ENCODE measurements at regions not wholly inside any gene's neighbourhood (a gene's known extent, or its start where the extent isn't known, plus 50 kb on each side); places are given as distances from the start of the nearest gene placed in this dataset.
A peak's percentile ranks its signal among the peaks of the same experiment; 100 is the strongest.
"Not testable (repeated sequence)": the region's sequence is repeated elsewhere in the genome, so short reads cannot be mapped to it uniquely, and the experiment has no call there.

DNA sequence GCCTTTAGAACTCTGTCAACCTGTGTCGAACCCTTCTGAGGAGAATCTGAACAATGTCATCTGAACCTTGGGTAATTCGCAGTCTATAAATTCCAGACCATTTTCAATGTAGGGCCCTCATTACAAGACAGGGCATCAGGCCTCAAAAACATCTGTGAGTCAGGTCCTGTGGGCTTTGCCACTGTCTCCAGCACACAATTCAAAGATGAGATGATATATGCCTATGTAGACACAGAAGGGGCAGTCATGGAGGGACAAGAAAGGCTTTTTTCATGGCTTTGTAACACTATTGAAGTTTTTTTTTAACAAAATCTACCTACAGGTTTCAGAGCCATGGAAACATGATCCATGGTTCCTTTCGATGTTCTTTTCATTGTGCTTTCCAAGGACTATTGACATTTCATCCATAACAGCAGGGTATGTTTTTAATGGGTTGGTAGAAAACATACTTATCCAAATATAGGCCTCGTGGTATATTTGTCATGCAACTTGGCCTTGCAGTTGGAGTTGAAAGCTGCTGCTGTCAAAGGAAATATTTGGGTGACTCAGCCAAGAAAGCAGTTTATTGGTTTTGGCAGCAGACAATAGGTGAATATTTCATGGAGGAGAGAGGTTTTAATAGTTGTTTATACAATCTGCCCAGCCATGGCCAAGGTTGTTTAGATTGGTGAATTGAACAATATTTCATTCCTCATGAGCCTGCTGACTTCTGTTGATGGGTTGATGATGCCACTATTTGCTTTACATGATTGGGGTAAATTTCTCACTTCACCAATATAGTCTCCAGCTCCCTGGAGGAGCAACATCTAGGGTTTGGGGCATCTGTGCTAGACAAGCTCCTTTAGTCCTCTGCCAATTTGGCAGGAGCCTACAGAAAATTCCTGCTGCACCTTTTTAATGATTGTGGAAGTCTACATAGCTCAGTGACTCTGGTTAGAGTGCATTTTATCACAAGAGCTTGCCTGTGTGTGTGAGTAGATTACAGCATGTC is 158.4 kb upstream of the TMEM72 start:
- DNase-seq = no peak

DNA sequence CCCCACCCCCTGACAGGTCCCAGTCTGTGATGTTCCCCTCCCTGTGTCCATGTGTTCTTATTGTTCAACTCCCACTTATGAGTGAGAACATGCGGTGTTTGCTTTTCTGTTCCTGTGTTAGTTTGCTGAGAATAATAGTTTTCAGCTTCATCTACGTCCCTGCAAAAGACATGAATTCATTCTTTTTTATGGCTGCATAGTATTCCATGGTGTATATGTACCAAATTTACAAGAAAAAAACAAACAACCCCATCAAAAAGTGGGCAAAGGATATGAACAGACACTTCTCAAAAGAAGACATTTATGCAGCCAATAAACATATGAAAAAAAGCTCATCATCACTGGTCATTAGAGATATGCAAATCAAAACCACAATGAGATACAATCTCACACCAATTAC is 156.8 kb upstream of the TMEM72 start:
- not testable (repeated sequence) for DNase-seq

DNA sequence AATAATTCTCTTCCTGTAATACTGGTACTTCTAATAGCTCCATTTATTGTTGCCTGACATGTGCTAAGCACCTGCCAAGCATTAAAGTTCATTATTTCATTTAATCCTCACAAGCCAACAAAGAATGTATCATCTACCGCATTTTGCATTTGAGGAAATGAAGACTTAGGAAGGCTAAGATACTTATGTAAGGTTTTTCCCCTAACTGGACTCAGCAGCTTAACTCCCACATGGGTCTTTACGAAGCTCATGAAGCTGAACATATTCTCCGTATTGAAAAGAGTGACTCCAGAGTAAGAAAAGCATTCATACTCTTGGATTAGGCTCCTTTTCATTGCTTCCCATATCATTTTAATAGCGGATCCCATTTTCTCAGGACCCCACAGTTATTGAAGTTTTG is 155.7 kb upstream of the TMEM72 start:
- peak in 1 of 3 donors; percentile 1 for DNase-seq

DNA sequence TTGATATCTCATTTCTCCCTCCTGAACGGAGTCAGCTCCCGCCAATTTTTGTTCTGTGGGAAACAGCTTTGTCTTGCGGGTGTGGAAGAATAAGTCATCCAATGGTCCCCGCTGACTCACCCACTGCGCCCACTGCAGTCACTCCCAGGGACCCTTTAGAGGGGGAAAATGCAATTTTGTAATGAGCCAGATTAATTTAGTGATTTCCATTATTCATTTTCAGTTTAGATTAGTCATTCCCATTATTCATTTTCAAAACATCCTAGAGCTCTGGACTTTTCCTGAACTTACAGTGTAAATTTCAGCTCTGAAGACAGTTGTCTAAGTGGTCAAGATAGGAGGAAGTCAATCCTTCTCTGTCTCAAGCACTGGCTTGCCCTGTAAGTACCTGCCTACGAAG is 154.9 kb upstream of the TMEM72 start:
- peak in 2 of 3 donors; percentile 6 to 20 for DNase-seq

DNA sequence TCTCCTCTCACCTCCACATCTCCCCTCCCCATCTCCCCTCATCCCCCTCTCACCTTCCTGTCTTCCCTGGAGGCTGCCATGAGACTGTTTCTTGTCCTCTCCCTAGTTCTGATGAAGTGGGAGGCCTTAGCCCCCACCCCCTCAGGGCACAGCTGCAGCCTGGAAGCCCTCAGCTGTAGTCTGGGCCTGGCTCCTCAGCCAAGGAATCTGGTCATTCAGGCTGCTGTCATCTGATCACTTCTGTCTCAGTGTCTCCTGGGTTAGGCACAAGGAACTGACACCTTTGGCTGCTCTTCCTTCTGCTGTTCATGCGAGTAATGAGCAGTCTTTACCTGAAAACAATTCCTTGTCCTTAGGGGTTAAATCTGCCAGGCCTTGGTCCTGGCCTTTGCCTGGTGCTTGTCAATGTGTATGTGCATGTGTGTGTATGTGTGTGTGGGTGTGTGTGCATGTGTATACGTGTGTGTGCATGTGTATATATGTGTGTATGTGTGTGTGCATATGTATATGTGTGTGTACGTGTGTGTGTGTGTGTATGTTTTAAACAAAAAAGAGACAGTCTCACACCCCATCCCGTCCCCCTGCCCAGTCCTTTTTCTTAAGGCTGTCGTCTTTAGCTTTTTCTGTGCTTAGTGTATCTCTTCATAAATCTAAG is 153.5 kb upstream of the TMEM72 start:
- no peak for DNase-seq

DNA sequence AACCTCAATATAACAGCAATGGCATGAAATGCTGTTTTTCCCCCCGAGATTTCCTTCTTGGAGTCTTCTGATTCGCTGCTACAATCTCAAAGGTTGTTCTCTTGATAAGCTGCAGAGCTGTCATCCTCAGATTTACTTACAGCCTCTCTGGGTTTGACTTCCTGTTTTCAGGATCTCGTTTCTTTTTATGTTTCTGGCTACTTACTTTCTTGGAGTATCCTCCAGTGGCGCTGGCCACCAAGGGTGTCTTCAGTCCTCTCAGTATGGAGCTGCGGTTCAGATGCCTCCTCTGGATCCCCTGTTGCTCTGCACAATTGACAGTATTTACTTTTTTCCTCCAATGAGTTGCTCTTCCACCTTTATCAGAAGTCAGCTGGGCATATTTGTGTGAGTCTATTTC is 152.0 kb upstream of the TMEM72 start:
- DNase-seq = peak in 1 of 3 donors; percentile 3

DNA sequence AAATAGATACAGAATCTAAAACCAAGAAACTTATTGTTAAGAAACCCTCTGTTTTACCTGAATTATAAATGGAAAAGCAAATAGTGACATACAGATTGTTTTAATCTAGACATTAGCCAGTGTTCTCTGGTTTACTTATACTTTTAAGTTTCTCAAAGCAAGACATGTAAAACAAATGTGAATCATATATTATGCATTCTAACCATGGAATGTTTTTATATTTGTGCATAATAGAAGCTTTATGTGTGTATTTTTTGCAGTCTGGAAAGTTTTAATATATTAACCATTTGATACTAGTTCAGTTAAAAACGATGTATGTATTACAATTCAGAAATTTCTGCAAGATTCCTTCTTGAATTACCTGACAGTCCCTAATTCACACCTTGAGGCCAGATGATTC is 150.6 kb upstream of the TMEM72 start:
- no peak for DNase-seq

DNA sequence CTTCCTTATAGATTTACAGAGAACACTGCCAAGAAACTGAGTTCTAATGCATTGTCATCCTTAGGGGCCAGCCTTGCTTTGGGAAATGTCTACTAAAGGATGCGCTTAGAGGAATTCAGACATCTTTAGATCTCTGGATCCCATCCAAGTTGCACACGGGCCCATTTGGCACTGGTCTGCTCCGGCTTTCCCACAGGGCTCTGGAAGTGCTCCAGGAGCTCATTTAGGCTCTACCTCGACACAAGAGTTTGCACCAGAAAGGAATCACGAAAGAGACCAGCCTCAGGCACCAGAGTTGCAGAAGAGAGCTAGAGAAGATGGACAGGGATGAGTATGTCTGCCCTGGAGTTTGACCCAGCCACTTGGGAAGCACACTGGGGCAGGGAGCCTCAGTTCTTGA is 150.1 kb upstream of the TMEM72 start:
- DNase-seq = no peak

DNA sequence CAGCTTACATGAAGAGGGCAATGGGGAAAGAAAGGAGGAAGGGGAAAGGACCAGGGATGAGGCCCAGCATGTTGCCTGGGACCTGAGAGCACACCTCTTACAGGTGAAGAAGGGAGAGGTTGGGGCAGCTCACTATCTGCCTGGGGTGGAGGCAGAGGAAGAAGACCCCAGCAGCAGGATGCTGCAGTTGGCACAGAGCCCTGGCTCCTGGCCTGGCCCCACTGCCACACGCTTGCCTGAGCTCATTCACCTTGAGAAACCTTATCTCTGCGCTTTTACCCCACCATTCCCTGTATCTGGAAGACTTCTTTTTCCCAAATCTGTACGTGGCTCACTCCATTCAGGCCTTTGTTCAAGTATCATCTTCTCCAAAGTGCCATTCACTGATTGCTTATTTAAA is 147.8 kb upstream of the TMEM72 start:
- no peak for DNase-seq

DNA sequence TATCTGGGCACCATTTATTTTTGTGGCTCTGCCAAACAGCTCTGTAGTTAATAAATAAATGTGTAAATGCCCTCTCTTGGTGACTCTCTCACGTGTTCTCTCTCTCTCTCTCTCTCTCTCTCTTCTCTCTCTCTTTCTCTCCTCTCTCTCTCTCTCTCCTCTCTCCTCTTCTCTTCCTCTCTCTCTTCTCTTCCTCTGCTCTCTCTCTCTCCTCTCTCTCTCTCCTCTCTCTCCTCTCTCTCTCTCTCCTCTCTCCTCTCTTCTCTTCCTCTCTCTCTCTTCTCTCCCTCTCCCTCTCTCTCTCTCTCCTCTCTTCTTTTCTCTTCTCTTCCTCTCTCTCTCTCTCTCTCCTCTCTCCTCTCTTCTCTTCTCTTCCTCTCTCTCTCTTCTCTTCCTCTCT is 145.8 kb upstream of the TMEM72 start:
- DNase-seq = no peak

DNA sequence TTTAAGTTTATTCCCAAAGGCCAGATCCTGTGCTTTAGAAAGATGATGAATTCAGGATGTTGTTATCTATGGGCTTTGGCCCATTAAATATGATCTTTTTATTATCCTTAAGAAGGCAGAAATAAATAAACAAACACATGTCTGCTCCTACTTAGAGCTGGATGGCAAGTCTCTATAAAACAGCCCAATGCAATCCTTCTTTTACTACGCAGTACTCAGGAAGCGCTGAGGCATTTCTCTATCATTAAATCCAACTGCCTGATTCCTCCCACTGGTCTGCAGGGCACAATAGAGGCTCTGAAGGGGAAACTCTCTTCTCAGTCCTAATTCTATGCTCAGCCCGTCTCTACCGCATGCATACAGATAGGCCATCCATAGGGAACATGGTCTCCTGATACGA is 144.5 kb upstream of the TMEM72 start:
- DNase-seq = no peak

DNA sequence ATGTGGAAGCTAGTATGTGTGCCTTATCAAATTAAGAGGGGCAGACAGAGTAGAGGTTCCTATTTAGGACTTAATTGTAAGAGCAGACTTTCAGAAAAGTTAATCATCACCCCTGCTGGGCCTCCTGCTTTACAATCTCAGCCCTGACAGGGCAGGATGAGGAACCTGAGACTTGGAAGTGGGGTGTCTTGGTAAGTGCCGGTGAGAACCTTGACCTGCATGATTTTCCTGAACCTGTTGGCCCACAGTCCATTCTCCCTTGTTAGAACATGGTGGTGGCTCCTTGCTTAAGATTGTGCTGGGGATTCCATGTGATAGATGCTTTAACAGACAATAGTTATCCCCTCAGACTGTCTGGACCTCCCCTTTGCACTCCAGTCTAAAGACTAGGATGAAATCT is 141.7 kb upstream of the TMEM72 start:
- DNase-seq = no peak

DNA sequence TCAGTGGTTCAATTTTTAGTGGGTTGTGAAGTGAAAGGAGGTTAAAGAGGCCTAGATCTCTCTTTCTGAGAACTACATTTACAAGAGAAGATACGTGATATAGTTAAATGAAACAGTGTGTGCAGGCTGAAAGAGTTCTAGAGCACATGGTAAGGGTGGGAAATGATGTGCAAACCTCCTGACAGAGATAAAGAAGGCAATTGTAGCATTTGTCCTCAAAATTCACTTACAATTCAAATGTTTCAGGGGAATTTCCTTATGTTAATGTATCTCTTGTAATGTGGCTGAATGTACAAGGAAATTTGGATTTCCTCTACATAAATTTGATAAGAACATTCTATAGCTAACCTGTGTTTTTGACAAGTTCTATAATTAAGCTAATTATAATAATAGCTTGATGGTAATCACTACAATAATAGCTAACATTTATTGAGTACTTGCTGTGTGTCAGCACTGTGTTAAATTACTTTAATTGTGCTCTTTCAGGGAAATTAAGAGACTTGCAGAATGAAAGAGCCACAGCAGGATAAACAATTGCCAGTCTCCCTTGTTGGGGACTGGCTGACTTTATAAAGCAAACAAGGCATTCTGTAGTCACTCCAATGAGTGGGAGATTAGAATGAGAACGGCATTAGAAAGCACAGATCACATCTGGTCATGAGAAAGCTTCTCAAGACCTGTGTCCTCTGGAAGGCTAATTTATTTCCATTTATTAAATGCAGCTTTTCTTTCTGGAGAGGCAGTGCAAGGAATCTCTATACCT is 139.7 kb upstream of the TMEM72 start:
- DNase-seq = no peak

DNA sequence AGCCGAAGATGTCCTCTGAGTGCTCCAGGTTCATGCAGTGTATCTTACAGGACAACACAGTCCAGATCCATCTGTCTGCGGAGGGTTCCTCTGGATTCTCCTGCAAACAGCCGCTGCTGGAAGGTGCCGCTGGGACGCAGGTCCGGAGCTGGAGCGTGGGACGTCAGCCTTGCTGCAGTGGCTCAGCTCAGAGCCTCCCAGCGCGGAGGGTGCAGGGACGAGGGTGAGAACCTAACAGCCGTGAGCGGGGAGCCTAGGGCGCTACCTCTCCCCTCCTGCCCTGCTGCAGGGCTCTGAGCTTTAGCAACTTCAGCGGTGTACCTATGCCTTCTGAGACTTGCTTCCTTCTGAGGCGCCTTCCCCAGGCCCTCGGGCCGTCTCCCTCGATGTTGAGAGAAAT is 137.6 kb upstream of the TMEM72 start:
- DNase-seq = no peak

DNA sequence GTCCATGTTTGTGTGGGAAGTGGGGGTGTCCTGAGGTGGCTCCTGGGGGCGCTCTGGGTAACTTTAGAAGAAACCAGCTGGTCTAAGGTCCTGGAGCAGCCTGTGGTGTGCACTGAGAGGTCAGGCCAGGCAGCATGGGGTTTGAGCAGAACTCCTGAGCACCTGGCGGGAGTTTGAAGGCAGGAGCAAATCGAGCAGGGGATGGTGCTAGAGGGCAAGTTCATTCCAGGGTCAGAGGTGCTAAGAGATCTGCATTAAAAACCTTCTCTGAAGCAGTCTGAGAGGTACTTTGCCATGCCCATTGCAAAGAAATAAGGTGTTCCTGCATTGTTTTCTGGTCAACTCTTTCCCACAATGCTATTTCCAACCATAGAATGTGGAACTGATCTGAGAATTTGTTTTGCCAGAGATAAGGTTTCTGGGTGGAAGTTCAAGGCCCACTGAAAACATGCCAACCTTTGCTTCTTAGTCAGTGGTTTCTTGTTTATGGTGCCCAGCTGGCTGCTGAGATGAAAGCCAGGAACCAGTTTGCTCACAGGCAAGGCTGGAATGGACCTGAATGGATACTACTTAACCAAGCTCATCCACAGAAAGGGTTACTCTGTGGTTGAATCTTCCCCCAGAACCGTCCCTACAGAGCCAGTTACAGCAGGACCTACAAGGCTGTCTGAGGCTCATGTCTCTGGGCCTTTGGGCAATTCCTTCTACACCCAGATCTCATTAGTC is 136.3 kb upstream of the TMEM72 start:
- DNase-seq = no peak

DNA sequence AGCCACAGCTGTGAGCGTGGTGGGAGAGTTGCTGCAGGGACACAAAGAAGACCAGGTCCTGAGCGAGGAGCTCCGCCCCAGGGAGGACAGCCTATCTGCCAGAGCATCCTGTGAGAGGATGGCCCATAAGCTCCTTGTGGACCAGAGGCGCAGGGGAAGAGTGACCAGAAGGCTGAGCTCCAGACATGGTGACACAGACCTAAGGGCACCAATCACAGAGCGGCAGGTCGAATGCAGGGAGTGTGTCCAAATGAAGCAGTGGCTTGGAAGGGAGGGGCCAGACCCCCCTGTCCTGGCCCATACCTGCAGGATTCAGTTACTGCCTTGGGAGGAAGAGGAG is 135.8 kb upstream of the TMEM72 start:
- no peak for DNase-seq

DNA sequence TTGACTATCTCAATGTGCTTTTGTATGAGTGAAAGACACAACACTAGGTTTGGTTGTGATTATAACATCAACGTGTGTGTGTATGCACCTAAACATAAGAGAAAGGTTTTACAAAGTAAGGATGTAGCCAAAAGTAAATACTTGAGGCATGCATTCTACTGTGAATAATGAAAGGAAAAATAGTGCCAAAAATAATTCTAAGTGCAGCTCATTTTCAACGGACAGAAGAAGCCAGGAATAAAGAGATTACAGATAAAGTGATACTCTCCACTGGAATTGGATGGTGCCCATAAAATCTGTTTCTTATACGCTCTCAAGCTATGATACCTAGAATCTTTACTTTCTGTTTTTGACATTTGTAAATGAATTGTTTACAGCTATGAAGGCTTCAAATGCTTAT is 135.0 kb upstream of the TMEM72 start:
- DNase-seq = no peak

DNA sequence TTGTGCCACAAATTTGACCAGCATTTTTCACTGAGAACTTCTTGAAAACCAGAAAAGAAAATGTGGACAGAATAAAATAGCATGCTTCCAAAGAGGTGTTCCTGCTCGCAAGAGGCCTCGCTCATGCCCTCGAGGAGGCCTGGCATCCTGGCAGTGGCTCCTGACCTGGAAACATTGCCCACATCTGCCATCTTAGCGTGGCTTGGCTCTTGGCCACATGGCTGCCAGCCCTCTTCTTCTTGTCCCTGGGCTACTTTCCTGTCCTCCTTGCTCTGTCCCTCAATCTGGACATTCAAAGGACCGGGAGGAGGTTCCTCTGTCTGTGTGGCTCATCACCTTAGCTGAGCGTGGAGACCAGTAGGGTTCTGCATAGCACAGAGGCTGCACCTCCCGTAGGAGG is 131.6 kb upstream of the TMEM72 start:
- no peak for DNase-seq

DNA sequence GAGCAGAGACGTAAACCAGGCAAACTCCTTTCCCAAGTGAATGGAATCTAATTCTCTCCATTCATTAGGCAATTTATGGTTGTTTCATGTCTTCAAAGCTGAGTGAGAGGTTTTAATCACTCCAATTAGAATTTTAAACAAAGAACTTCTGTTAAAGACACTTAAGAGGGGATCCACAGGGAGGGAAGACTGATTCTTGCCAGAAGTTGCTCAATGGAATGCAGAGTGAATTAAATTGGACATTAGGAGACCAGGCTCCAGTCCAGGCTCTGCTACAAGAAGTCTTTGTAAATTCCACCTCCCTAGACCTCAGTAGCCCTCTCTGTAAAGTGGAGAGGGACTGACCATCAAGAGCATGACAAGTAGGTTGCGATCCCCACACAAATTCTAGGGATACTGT is 130.7 kb upstream of the TMEM72 start:
- DNase-seq = no peak

DNA sequence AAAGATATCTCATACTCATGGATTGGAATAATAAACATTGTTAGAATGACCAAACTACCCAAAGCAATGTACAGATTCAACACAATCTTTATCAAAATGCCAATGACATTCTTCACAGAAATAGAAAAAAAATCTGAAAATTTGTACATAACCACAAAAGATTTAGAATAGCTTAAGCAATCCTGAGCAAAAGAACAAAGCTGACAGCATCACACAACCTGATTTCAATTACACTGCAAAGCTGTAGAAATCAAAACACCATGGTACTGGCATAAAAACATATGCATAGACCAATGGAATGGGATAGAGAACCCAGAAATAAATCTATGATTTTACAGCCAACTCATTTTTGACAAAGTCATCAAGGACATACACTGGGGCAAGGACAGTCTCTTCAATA is 130.0 kb upstream of the TMEM72 start:
- DNase-seq = no peak

DNA sequence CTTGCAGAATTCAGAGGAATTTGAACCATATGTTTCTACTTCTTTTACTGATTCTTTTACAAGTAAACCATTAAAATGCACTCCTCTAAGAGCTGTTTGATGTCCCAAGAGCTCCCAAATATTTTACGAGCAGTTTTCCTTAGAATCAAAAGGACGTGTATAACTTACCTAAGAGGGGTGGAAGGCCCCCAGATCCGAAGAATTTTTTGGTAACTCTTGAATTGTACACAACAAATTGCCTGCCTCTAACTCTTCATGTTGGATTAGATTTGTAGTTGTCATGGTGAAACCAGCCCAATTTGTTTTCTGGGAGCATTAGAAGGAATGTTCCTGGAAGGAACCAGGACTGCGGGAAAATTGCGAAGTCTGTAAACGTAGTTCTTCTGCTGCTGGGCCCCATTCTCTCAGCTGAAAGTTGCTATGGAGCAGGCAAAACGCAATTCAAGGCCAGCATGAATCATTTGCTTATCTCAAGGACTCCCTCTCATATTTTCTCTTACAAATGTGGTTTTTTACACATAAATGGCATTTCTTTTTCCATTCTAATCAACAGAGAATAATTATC is 124.8 kb upstream of the TMEM72 start:
- DNase-seq = no peak

DNA sequence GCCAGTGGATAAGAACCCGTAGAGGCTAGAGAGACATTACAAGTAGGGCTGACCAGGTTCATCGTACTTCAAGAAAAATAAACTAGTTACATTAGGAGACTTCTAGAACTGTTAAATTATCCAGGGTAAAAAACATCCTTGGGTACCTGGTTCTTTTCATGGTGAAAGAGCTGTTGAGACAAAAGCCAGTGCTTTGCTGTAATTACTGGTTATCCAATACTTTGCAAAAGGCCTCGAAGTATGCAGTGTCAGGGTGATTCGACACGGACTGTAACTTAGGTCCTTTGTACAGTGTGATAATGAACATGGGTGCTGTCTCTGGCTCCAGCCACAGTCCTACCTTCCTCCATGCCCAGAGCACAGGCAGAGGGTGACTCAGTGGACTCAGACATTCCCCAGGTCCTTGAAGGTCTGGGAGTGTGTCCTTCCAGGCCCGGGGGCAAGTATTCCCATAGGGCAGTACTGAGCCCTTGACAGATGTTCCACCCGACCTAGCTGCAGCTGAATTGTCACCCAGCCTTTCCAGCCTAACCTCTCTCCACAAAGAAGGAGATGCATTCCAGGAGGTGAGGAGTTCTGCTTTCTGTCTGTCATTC is 123.6 kb upstream of the TMEM72 start:
- DNase-seq = no peak
